ENCODE measurements at regions not wholly inside any gene's neighbourhood (a gene's known extent, or its start where the extent isn't known, plus 50 kb on each side); places are given as distances from the start of the nearest gene placed in this dataset.

- no peak for TF ChIP-seq CTCF (conservative IDR thresholded peaks at IDR 0.05)
- H3K27ac ChIP-seq = no peak overlapping the region
These were observed 196.3 kb downstream of the MREG start for GRCh38 chr2:215817046-215817445.

GRCh38 chr2:215816424-215816823, 196.9 kb downstream of the MREG start:
- TF ChIP-seq CTCF (conservative IDR thresholded peaks at IDR 0.05) = no peak

GRCh38 chr2:215815960-215816359, 197.4 kb downstream of the MREG start:
- no peak overlapping the region for H3K27ac ChIP-seq
- TF ChIP-seq CTCF (conservative IDR thresholded peaks at IDR 0.05) = no peak

More at GRCh38 chr2:215816424-215816823, 196.9 kb downstream of the MREG start:
- no peak overlapping the region for H3K27ac ChIP-seq

- no peak overlapping the region for H3K27ac ChIP-seq
- TF ChIP-seq CTCF (conservative IDR thresholded peaks at IDR 0.05) = no peak
These were observed 200.4 kb downstream of the MREG start for GRCh38 chr2:215812966-215813365.

GRCh38 chr2:215811409-215812345, 201.7 kb downstream of the MREG start:
- H3K27ac ChIP-seq = no peak overlapping the region
- no peak for TF ChIP-seq CTCF (conservative IDR thresholded peaks at IDR 0.05)

- no peak overlapping the region for H3K27ac ChIP-seq
- TF ChIP-seq CTCF (conservative IDR thresholded peaks at IDR 0.05) = no peak
These were observed 202.3 kb downstream of the MREG start for GRCh38 chr2:215811003-215811402.

- TF ChIP-seq CTCF (conservative IDR thresholded peaks at IDR 0.05) = no peak
- H3K27ac ChIP-seq = no peak overlapping the region
These were observed 204.4 kb downstream of the MREG start for GRCh38 chr2:215808996-215809395.

Measured in VCaP (cell line).